Heart left ventricle (tissue), 13 donors: ENCODE measurements at regions not wholly inside any gene's neighbourhood (a gene's known extent, or its start where the extent isn't known, plus 50 kb on each side); places are given as distances from the start of the nearest gene placed in this dataset.

Source experiments
- CTCF ChIP-seq, 12 donors: fragments of 200-600 bp; sonication (generic) in 4 of 12; IDR thresholded peaks; one replicate each; pipeline versions ENCODE4 v1.5.0 to v1.8.0; 2018 to 2022; ENCODE audit warnings: antibody characterized with exemption in 12 of 12, mild to moderate bottlenecking in 5 of 12
- POLR2A ChIP-seq, 2 donors: fragments of 450-650 bp; IDR thresholded peaks; one replicate each; pipeline ENCODE4 v1.6.1; 2017; ENCODE audit warnings: antibody characterized with exemption in 2 of 2, mild to moderate bottlenecking in 2 of 2, moderate library complexity in 2 of 2
- donor health status: ischemic (EF 13 %, LVEDD 7.1; RV severe dilation, severe dysfunction).
- donor health status: DM: no; HTN: yes; CAD: no.
- donor health status: DM: no; HTN: no; CAD: no.
- donor health status: ischemic (EF 25% LVEDD 6.9; RV normal size, moderate dysfunction).
- donor health status: ischemic (EF 25% LVEDD 5.7; RV mildly dilated, moderate dysfunction).
- donor health status: ischemic (EF 35%, LVEDD 5.7; RV mildly dilated, moderate dysfunction).
- donor health status: nonischemic (EF 11% LVEDD 7.7; RV severe dilation, severe dysfunction).
- donor health status: DM: yes; HTN: yes; CAD: no.
- donor health status: PGD.
- donor health status: ischemic (EF 29% LVEDD 5.4; RV normal size, mild dysfunction).
- donor health status: nonischemic (EF 23%, LVEDD 6.1; RV moderate dilation, normal function).

- TF ChIP-seq CTCF (IDR thresholded peaks at IDR 0.05) (no peak), POLR2A (IDR thresholded peaks at IDR 0.05) (no peak)
Observed at GRCh38 chr11:116471608-116472256, 301.1 kb downstream of the BUD13 start.
